COR-L47 (cell line): ENCODE measurements at regions not wholly inside any gene's neighbourhood (a gene's known extent, or its start where the extent isn't known, plus 50 kb on each side); places are given as distances from the start of the nearest gene placed in this dataset.
A peak's percentile ranks its signal among the peaks of the same experiment; 100 is the strongest.
"Not testable (repeated sequence)": the region's sequence is repeated elsewhere in the genome, so short reads cannot be mapped to it uniquely, and the experiment has no call there.

ENCODE experiments used
- DNase-seq: peaks from one replicate; lab custom pipeline; 2025; lab: John Stamatoyannopoulos, UW

DNA sequence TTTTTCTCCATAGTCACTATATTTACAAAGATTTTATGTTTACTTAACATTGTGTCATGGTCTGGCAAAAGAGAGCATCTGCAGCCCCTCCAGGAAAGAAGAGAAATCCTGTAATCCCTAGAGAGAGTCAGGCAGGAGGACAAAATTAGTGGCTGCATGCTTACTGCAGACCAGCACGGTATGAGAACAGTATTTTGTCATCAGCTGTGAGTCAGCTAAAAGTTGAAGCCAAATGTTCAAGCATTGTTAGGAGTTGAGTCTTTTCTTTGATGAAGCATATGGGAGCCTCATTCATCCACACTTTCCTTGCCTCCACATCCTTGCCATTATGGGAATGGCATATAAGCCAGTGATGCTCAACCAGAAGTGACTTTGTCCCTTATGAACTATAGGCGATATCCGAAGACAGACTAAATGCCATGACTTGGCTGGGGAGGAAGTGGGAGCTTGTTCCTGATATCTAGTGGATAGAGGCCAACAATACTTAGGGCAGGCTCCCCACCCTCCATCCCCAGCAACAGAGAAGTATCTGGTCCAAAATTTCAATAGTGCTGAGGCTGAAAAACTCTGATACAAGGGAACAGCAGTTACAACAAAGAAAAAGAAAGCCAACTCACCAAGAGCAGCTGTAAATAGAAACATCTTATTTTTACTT is 112.0 kb upstream of the OR5AK2 start:
- no peak for DNase-seq

DNA sequence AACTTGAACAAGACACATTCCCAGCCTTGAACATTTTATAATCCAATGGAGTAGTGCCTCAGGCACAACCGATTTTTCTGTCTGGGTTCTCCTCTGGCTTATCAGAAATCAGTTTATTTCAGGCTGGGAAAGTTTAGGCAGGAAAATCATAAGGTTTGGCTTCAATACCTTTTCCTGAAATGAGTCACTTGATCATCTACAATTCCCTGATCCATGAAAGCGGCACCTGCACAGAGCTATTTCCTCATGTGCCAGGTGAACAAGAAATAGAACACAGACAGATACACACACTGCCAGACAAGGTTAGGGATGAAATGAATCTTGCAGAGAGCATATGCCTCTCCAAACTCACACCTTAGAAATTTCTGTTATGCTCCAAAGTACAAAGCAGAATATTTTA is 106.7 kb upstream of the OR9G4 start:
- DNase-seq, result no peak

DNA sequence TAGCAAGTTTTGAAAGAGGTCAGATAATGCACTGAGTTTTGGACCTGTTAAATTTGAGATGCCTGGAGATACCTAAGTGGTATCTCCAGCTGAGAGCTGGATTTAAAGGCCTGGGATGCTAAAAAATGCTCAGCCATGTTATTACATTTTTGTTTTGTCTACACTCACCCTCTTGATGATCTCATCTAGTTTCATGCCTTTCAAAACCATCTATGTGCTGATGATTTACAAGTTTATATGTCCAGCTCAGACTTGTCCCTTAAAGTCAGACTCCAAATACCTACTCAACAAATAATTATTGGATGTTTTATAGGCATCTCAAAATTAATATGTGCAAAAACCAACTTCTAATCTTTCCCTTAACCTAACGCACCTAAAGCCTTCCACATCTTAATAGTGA is 103.6 kb upstream of the OR9G4 start:
- no peak for DNase-seq

DNA sequence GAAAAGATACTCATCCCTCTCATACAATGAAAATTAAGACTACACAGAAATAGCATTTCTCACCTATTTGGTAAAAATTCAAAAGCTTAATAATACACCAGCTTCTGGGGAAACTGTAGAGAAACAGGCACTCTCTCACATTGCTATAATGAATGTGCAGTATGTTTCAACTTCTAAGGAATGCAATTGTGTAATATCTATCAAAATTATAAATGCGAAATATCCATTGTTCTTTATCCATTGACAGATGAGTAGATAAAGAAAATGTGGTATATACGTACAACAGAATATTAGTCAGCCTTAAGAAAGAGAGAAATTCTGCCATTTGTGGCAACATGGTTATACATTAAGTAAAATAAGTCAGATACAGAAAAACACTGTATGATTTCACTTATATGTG is 101.4 kb upstream of the OR9G4 start:
- no peak for DNase-seq

DNA sequence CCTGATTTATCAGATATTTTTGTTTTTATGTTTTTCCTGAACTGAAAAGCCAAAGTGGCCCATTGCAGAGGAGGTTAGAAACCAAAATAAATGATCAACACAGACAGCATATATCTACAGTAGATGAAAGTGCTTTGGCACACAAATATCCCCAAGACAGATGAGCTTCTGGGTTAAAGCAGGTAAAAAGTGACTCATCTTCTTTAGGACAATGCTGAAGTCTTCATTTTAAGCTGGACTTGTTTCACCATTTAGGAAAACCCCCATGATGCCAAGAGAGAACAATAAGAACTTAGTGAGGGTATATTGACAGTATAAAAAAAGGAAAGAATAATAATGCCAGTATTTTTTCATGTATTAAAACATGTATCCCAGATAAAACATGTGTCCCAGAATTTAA is 100.8 kb upstream of the OR9G4 start:
- no peak for DNase-seq

DNA sequence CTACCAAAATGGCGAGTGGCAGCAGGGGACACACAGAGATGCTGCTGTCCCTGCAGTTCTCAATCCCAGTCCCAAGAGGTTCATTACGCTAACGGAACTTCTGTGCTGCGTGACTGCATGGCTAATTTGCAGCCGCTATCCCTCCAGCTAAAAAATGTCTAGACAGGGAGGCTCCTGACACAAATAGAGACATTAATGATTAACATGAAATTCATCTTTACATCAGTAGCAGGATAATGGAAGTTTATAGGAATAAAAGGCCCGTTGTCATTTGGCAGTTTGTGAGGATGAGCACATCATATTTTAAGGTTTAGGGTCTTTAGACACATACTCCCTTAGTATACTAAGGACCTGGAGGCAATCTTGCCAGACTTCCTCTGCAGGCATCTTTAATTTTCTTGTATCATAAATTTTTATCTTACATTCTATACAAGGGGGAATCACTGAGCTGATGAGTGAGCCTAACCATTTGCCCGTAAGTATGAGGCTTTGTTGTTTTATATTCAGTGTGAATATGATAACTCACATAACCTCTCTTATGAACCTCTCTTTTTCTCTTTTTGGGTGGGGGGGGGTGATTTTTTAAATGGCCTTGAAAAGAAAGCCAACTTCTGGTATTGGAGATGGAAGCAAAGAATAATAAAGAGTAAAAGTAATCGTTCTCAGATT is 99.8 kb upstream of the OR9G4 start:
- DNase-seq, result no peak

DNA sequence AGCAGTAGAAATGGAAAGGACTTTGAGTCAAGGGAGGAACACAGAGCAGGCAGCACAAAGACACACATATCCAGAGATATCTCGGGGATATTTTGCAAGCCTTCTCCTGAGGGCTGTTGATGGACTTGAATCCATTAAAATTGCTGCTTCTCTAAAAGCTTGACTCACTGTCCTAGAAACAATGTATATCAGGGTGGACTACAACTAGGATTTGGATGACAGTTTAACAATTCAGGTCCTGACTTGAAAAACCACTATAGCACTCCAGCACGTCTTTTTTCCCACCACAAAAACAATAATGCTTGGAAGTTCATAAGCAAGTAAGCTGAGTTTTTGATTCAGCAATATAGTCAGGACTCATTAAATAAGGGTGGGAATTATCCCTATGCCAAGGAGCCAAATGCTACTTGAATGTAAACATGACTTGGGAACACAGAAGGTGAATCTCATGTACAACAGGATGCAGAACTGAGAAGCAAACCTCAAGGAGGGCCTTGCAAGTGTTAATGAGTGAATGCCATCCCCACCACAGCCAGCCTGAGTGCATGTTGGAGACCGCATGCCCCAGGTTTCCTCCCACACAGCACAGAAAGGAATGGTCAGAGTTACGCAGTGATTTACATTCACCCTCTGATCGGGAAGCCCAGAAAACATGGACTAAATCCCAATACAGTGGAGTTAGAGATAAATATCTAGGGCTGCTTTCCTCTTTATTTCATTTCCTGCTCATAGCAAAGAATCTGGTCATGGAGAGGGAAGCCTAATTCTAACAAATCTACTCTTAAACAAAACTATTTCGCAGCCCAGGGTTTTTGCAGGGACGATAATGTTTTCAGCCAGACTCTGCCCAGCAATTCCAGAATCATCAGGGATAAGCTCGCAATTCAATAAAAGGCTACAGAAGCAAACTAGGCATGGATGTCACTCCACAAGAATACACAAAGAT is 98.4 kb upstream of the OR9G4 start:
- DNase-seq, result no peak

DNA sequence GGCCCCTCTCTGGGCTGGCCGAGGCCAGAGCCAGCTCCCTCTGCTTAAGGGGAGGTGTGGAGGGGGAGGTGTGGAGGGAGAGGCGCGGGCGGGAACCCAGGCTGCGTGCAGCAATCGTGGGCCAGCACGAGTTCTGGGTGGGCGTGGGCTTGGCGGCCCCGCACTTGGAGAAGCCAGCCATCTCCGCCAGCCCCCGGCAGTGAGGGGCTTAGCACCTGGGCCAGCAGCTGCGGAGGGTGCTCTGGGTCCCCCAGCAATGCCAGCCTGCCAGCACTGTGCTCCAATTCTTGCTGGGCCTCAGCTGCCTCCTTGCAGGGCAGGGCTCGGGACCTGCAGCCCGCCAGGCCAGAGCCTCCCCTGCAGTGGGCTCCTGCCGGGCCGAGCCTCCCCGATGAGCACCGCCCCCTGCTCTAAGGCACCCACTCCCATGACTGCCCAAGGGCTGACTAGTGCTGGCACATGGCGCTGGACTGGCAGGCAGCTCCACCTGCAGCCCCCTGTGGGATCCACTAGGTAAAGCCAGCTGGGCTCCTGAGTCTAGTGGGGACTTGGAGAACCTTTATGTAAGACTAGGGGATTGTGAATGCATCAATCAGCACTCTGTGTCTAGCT is 96.7 kb upstream of the OR9G4 start:
- no peak for DNase-seq

DNA sequence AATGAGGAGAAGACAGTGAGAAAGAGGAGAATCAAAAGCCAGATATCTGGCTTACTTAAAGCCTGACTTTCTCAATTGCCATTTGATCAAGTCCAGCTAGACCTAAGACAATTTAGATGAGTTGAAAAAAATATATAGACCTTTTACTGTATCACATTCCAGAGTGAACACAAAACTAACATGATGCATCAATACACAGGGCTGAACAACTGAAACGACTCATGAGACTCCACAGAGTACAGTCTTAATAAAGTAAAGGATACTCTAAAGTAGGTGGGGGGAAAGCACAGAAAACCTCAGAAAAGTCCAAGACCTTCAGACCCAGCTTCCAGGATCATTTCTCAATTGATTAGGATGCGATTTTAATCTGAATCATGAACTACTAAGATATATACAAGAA is 95.3 kb upstream of the OR9G4 start:
- no peak for DNase-seq

DNA sequence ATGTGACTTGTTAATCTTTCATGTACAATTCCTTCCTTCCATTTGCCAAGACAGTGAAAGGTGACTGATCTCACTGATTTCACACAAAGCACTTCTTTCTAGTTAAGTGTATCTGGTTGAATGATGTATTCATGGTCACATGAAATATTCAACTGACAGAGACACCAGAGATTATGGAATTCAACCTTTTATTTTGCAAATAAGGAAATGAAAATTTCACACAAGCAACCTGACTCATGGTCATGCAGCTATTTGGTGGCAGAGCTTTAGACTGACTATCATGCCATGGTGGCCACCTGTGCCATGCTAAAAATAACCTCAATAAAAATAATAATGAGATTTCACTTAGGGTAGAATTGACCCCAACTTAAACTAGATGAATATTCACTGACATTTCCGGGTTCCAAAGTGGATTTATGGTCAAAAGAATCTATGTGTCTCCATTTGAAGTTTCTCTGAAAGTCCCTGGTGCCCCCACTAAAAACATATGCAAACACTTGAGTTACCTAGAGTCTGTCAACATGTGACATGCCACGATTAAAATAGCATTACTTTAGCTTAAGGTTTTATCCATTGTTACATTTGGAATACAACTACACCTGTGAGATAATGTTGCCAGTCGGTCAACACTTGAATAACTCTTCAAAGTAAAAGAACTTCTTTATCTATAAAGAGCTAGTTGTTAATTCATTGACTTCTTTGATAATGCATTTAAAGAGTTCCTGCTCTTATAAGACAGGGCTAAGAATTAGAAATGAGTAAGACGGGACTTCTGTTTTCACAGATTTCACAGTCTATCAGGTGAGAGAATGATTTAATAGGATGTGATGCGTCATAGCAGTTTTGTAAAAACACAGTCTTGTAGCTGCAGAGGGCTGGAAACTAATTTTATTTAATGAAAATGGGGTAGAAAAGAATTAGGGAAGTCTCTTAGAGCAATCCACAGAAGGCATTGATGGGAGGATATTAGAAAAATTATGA is 94.6 kb upstream of the OR9G4 start:
- no peak for DNase-seq

DNA sequence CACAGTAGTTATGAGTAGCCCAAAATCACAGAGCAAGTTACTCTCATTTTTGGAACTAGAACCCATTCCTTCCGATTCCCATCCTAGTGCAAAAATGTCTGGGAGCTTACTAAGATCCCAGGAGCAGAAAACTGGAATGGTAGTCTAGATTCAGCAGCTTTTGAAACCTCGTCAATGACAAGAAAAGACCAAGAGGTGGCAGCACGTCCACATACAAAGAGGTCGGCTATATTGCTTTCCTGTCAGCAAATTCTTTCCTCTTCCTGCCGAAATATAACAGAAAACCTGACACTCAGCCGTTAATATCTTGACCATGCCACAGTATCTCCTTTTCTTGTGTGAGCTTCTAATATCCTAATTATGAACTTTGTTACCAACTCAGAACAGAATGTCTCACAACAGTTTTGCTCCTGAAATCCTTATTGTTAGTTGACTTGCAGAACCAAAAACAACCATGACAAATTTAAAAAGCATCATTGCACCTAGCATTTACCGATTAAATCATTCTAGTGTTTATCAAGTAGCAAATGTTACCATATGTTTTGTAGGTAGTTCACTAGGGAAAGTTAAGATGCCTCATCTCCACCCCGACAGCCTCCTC is 92.8 kb upstream of the OR9G4 start:
- peak; percentile 22 for DNase-seq

DNA sequence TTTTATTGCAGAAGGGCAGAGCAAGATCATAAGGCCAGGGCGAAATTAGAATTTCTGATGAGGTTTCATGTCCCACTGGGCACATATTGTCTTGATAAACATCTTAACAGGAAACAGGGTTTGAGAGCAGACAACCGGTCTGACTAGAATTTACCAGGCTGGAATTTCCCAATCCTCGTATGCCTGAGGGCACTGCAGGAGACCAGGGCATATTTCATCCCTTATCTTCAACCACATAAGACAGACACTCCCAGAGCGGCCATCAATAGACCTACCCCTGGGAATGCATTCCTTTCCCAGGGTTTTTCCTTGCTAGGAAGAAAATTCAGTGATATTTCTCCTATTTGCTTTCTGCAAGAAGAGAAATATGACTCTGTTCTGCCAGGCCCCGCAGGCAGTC is 78.9 kb upstream of the OR9G4 start:
- not testable (repeated sequence) for DNase-seq

DNA sequence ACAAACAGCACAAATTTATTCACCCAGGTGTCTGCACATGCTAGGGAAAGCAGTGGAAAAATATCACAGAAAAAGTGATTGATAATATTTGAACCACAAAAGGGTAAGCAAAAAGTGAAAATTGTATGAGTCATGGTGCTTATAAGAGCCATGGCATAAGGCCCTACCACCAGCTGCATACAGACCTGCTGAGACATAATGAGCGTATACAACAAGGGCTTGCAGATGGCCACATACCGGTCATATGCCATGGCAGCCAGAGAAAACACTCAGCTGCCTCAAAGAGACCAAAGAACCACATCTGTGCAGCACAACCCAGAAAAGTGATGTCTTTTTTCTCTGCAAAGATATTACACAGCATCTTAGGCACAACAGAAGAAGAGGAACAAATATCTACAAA is 71.4 kb upstream of the OR9G4 start:
- no peak for DNase-seq

DNA sequence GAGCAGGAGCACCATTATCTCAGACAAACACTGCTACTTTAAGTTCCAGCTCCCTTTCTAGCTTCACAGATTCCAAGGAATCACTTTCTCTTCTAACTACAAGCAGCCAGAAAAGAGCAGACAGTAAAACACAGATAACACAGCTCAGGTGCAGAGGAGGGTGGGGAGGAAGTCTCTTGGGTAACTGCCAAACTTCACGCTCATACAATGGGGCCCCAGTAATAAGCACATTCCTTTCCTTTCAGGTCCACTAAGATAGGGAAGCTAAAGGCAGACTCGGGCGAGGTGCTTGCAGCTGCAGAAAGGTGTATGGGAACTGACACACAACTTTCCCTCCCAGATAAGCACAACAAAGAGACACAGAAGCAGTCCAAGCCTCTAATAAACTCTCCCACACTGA is 69.2 kb upstream of the OR9G4 start:
- no peak for DNase-seq

DNA sequence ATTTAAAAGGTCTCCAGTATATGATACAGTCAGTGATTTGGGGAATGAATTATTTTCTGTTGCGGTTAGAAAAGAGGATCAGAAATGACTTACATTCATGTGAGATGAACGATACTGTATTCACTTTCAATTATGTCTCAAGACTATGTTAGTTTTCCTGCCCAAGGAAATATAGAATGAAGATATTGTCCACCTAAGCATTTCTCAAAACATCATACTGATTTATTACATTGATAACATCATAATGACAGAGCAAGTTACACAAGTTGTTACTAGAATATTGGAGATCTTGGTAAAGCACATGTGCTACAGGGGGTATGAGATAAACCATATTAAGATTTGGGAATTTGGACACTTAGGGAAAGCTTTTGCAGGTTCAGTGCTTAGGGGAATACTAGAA is 67.8 kb upstream of the OR9G4 start:
- no peak for DNase-seq

DNA sequence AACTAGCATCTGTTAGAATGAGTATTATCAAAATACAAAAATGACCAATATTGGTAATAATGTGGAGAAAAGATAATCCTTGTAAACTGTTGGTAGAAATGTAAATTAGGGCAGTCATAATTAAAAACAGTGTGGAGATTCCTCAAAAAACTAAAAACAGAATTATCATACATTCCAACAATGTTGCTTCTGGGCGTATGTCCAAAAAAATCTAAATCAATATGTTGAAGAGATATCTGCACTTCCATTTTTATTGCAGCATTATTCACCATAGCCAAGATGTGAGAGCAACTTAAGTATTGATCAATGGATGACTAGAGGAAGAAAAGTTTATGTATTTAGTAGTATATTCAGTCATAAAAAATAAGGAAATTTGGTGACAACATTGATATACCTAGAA is 59.8 kb upstream of the OR9G4 start:
- no peak for DNase-seq

DNA sequence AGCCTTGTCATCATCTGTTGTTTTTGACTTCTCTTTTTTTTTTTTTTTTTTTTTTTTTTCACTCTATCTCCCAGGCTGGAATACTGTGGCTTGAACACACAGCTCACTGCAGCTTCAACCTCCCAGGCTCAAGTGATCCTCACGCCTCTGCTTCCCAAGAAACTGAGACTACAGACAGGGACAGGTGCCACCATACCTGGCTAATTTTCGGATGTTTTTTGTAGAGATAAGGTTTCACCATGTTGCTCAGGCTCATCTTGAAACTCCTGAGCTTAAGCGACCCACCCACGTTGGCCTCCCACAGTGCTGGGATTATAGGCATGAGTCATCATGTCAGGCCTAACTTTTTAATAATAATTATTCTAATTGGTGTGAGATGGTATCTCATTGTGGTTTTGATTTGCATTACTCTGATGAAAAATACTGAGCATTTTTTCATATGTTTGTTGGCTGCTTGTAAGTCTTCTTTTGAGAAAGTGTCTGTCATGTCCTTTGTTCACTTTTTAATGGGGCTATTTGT is 51.3 kb upstream of the OR9G4 start:
- DNase-seq, result no peak
